ENCODE measurements at regions not wholly inside any gene's neighbourhood (a gene's known extent, or its start where the extent isn't known, plus 50 kb on each side); places are given as distances from the start of the nearest gene placed in this dataset.

- TF ChIP-seq GATA2 (IDR thresholded peaks at IDR 0.05; ENCODE audit: low read depth, low read length) (no peak), GATA3 (IDR thresholded peaks at IDR 0.05; ENCODE audit: low read depth, low read length) (no peak)
Observed at GRCh38 chr6:40077736-40078135, 143.5 kb upstream of the MOCS1 start.

All from SH-SY5Y (cell line).